HG02973 (cell line): ENCODE measurements at regions not wholly inside any gene's neighbourhood (a gene's known extent, or its start where the extent isn't known, plus 50 kb on each side); places are given as distances from the start of the nearest gene placed in this dataset.

ENCODE experiments used
- ATAC-seq: cut with Tn5 transposase; IDR thresholded peaks from one replicate; pipeline ENCODE4 v1.9.1; 2021; ENCODE audit warnings: moderate library complexity; ENCODE audit not compliant: unreplicated experiment

GRCh38 chr3:181855825-181856224 is 144.1 kb downstream of the SOX2 start:
- ATAC-seq: no peak

- ATAC-seq: no peak
Observed at GRCh38 chr3:181859518-181859917, 147.8 kb downstream of the SOX2 start.

GRCh38 chr3:181860235-181860634 is 148.5 kb downstream of the SOX2 start:
- ATAC-seq: no peak

- ATAC-seq: no peak
Observed at GRCh38 chr3:181862502-181862901, 150.8 kb downstream of the SOX2 start.

- ATAC-seq: no peak
Observed at GRCh38 chr3:181868576-181869082, 156.9 kb downstream of the SOX2 start.

- ATAC-seq: no peak
Observed at GRCh38 chr3:181872887-181873286, 161.2 kb downstream of the SOX2 start.

GRCh38 chr3:181879926-181880325 is 168.2 kb downstream of the SOX2 start:
- no peak for ATAC-seq

- no peak for ATAC-seq
Observed at GRCh38 chr3:181880331-181880730, 168.6 kb downstream of the SOX2 start.

- ATAC-seq: no peak
Observed at GRCh38 chr3:181881749-181882148, 170.0 kb downstream of the SOX2 start.

GRCh38 chr3:181885868-181886630 is 174.3 kb downstream of the SOX2 start:
- no peak for ATAC-seq

- ATAC-seq: no peak
Observed at GRCh38 chr3:181886676-181887075, 175.0 kb downstream of the SOX2 start.

GRCh38 chr3:181887685-181888084 is 176.0 kb downstream of the SOX2 start:
- no peak for ATAC-seq

- no peak for ATAC-seq
Observed at GRCh38 chr3:181888234-181888633, 176.5 kb downstream of the SOX2 start.

GRCh38 chr3:181892848-181893247 is 181.1 kb downstream of the SOX2 start:
- no peak for ATAC-seq

GRCh38 chr3:181896605-181897004 is 184.9 kb downstream of the SOX2 start:
- ATAC-seq: no peak

GRCh38 chr3:181899702-181900101 is 188.0 kb downstream of the SOX2 start:
- ATAC-seq: no peak

- no peak for ATAC-seq
Observed at GRCh38 chr3:181901626-181902025, 189.9 kb downstream of the SOX2 start.

GRCh38 chr3:181906338-181906737 is 194.6 kb downstream of the SOX2 start:
- peak; percentile 47 for ATAC-seq

- ATAC-seq: no peak
Observed at GRCh38 chr3:181909241-181909640, 197.5 kb downstream of the SOX2 start.

- no peak for ATAC-seq
Observed at GRCh38 chr3:181912384-181912783, 200.7 kb downstream of the SOX2 start.

GRCh38 chr3:181913254-181913653 is 201.5 kb downstream of the SOX2 start:
- no peak for ATAC-seq

GRCh38 chr3:181915551-181915950 is 203.8 kb downstream of the SOX2 start:
- no peak for ATAC-seq

- ATAC-seq: no peak
Observed at GRCh38 chr3:181916013-181916412, 204.3 kb downstream of the SOX2 start.
